ENCODE measurements at regions not wholly inside any gene's neighbourhood (a gene's known extent, or its start where the extent isn't known, plus 50 kb on each side); places are given as distances from the start of the nearest gene placed in this dataset.

DNA sequence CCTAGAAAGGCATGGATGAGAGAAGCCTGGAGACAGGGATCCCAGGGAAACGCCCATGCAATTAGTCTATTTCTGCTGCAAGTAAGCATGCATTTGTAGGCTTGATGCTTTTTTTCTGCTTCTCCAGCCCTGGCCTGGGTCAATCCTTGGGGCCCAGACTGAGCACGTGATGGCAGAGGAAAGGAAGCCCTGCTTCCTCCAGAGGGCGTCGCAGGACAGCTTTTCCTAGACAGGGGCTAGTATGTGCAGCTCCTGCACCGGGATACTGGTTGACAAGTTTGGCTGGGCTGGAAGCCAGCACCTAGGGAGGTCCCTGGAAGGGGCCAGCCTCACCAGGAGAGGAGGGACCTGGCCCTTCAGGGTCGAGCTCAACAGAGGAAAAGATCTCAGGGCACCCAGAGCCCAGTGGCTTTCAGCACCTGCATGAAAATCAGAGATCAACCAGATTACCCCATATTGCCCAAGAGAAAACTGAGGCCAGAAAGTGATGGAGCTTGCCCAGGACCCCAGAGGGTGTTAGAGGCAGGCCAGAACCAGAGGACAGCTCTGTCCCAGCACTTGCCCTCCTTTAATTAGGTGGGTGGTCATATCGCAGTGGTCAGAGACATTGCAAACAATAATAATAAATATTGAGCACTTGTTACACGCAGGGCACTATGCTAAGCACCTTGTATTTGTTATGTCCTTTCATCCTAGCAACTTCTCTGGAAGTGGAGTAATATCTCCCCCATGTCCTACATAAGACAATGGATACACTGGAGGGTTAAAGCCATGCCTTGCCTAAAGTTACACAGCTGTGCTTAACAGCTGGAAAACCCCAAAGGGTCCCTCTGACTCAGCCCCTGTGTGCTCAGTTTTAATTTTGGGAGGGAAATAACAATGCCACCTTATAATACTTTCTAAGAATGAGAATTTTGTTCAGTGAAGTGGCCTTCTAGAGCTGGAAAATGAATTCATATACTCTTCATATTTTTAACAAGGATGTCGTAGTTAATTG lies 67.1 kb downstream of the KLF4 start:
- Mint-ChIP-seq H3K4me3 (ENCODE audit: unreplicated experiment) (no peak overlapping the region), H3K4me1 (ENCODE audit: low read depth, unreplicated experiment) (no peaks in the 10 kb centered on the region), H3K9me3 (ENCODE audit: unreplicated experiment) (peaks cover 4% of the 10 kb centered on the region), H3K27ac (ENCODE audit: unreplicated experiment) (no peak overlapping the region), H3K27me3 (ENCODE audit: low read depth, unreplicated experiment) (peaks cover 18% of the 10 kb centered on the region), H3K36me3 (ENCODE audit: low read depth, unreplicated experiment) (no peaks in the 10 kb centered on the region)
- TF ChIP-seq, protein P1, sequence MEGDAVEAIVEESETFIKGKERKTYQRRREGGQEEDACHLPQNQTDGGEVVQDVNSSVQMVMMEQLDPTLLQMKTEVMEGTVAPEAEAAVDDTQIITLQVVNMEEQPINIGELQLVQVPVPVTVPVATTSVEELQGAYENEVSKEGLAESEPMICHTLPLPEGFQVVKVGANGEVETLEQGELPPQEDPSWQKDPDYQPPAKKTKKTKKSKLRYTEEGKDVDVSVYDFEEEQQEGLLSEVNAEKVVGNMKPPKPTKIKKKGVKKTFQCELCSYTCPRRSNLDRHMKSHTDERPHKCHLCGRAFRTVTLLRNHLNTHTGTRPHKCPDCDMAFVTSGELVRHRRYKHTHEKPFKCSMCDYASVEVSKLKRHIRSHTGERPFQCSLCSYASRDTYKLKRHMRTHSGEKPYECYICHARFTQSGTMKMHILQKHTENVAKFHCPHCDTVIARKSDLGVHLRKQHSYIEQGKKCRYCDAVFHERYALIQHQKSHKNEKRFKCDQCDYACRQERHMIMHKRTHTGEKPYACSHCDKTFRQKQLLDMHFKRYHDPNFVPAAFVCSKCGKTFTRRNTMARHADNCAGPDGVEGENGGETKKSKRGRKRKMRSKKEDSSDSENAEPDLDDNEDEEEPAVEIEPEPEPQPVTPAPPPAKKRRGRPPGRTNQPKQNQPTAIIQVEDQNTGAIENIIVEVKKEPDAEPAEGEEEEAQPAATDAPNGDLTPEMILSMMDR (IDR thresholded peaks at IDR 0.05; ENCODE audit: insufficient read depth, low read depth, low read length), result peak; percentile 33
- TF ChIP-seq EZH2 (IDR thresholded peaks at IDR 0.05; ENCODE audit: insufficient read depth, low read length), result no peak
- H2AFZ ChIP-seq (ENCODE audit: low read depth, low read length), result no peak overlapping the region
- no peak overlapping the region for H3K4me2 ChIP-seq (ENCODE audit: low read length)
- H3K27ac ChIP-seq (ENCODE audit: low read depth, low read length), result no peak overlapping the region
- no peaks in the 10 kb centered on the region for H3K4me1 ChIP-seq (ENCODE audit: insufficient read depth, low read length)
- H3K27me3 ChIP-seq (ENCODE audit: insufficient read depth, low read length), result no peaks in the 10 kb centered on the region
- no peak for FAIRE-seq
- no peaks in the 10 kb centered on the region for H3K36me3 ChIP-seq (ENCODE audit: insufficient read depth, low read length)
- DNase-seq (ENCODE audit: low read depth), result peak; percentile 15
- no peak overlapping the region for H3K9ac ChIP-seq (ENCODE audit: low read length)
- no peaks in the 10 kb centered on the region for H4K20me1 ChIP-seq (ENCODE audit: insufficient read depth, low read length)
- H3K4me3 ChIP-seq (ENCODE audit: insufficient read depth, low read depth, low read length), result no peak overlapping the region
- H3K9me3 ChIP-seq (ENCODE audit: insufficient read depth, low read depth, low read length), result no peaks in the 10 kb centered on the region
- H3K79me2 ChIP-seq (ENCODE audit: insufficient read depth, low read length), result no peaks in the 10 kb centered on the region

DNA sequence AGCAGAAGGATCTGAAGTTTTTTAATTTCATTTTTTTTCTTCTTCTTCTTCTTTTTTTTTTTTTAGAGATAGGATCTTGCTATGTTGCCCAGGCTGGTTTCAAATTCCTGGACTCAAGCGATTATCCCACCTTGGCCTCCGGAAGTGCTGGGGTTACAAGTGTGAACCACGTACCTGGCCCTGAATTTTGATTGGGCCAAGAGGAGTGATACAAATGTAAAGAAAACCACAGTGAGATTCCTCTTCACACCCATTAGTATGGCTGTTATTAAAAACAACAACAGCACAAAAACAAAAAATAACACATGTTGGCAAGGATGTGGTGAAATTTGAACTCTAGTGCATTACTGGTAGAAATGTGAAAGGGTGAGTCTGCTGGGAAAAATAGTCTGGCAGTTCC lies 79.1 kb downstream of the KLF4 start:
- Histone ChIP-seq H3K4me2 (ENCODE audit: low read length) (no peak overlapping the region), H3K9ac (ENCODE audit: low read length) (no peak overlapping the region), H3K36me3 (ENCODE audit: insufficient read depth, low read length) (no peaks in the 10 kb centered on the region), H2AFZ (ENCODE audit: low read depth, low read length) (no peak overlapping the region), H3K9me3 (ENCODE audit: insufficient read depth, low read depth, low read length) (no peaks in the 10 kb centered on the region), H3K4me3 (ENCODE audit: insufficient read depth, low read depth, low read length) (no peak overlapping the region), H3K27ac (ENCODE audit: low read depth, low read length) (no peak overlapping the region), H3K27me3 (ENCODE audit: insufficient read depth, low read length) (no peaks in the 10 kb centered on the region), H4K20me1 (ENCODE audit: insufficient read depth, low read length) (no peaks in the 10 kb centered on the region), H3K79me2 (ENCODE audit: insufficient read depth, low read length) (no peaks in the 10 kb centered on the region), H3K4me1 (ENCODE audit: insufficient read depth, low read length) (no peaks in the 10 kb centered on the region)
- no peak for FAIRE-seq
- no peaks in the 10 kb centered on the region for H3K36me3 Mint-ChIP-seq (ENCODE audit: low read depth, unreplicated experiment)
- no peak for TF ChIP-seq EZH2 (IDR thresholded peaks at IDR 0.05; ENCODE audit: insufficient read depth, low read length)
- TF ChIP-seq, protein P1 (IDR thresholded peaks at IDR 0.05; ENCODE audit: insufficient read depth, low read depth, low read length), result no peak
- no peaks in the 10 kb centered on the region for H3K9me3 Mint-ChIP-seq (ENCODE audit: unreplicated experiment)
- H3K4me1 Mint-ChIP-seq (ENCODE audit: low read depth, unreplicated experiment), result no peaks in the 10 kb centered on the region
- H3K27me3 Mint-ChIP-seq (ENCODE audit: low read depth, unreplicated experiment), result peaks cover 7% of the 10 kb centered on the region
- DNase-seq (ENCODE audit: low read depth), result no peak
- no peak overlapping the region for H3K4me3 Mint-ChIP-seq (ENCODE audit: unreplicated experiment)
- no peak overlapping the region for H3K27ac Mint-ChIP-seq (ENCODE audit: unreplicated experiment)
